ENCODE measurements at regions not wholly inside any gene's neighbourhood (a gene's known extent, or its start where the extent isn't known, plus 50 kb on each side); places are given as distances from the start of the nearest gene placed in this dataset.

DNA sequence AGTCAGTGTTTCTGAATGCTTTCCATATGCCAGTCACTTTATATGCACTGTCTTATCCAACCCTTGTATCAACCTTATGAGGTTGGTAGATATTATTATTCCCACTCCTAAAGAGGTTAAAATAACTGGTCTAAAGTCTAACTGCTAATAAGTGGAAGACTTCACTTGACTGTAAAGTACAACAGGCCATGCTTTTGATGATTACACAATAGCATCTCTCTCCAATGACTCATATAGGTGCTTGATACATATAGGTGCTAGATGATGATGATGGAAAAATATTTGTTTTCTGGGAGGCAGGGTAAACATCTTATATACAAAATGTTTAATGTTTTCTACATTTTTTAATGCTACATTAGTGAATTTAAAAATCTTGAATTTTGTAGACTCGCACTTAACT is 75.9 kb upstream of the NR3C1 start:
- no peaks in the 10 kb centered on the region for H3K4me1 Mint-ChIP-seq
- ATAC-seq = no peak
- no peaks in the 10 kb centered on the region for H3K36me3 Mint-ChIP-seq

DNA sequence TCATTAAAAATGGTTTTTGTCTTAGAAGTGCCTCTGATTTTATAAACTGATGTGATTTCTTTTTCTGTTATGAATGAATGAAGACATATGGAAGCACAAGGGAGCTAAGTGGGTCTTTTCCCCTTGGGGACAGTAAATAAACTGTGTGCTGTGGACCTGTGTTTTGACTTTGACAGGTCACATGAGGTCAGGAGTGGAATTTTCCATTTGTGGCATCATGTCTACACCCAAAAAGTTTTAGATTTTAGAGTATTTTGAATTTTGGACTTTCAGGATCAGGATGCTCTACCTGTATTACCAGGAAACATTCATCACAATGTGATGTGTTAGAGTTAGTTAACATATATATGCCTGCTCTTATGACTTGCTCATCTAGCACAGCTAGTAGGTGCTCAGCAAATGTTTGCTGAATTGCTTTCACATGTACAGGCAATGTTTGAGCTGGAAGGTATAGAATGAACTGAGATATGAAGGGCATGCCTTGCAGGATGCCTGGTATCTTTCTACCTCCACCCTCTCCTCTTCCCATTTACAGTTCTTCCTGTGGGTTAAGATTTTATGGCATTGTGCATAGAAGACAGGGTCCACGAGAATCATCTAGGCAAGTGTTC is 73.2 kb upstream of the NR3C1 start:
- no peaks in the 10 kb centered on the region for H3K27me3 Mint-ChIP-seq
- H3K36me3 Mint-ChIP-seq = no peaks in the 10 kb centered on the region
- ATAC-seq = no peak

More for the DNA sequence above, 75.9 kb upstream of the NR3C1 start:
- Mint-ChIP-seq H3K9me3 (peaks cover 2% of the 10 kb centered on the region), H3K27ac (no peak overlapping the region), H3K27me3 (peaks cover 11% of the 10 kb centered on the region), H3K4me3 (no peak overlapping the region)

DNA sequence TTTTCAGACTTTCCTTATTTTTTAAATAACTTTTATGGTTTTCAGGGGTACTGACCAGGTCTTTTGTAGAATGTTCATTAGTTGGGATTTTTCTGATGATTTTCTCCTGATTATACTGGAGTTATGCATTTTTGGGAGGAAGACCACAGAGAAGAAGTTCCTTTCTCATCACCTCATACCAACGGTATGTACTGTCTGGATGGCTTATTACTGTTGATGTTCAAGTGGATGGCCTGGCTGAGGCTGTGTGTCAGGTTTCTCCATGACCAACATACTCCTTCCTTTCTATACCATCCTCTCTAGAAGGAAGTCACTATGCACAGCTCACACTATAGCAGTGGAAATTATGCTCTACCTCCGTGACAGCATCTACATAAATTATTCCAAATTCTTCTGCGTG is 71.1 kb upstream of the NR3C1 start:
- H3K36me3 Mint-ChIP-seq = no peaks in the 10 kb centered on the region
- no peak overlapping the region for H3K27ac Mint-ChIP-seq
- no peaks in the 10 kb centered on the region for H3K4me1 Mint-ChIP-seq
- no peak overlapping the region for H3K4me3 Mint-ChIP-seq
- ATAC-seq = no peak
- no peaks in the 10 kb centered on the region for H3K27me3 Mint-ChIP-seq
- peaks cover 2% of the 10 kb centered on the region for H3K9me3 Mint-ChIP-seq

More for the DNA sequence above, 73.2 kb upstream of the NR3C1 start:
- Mint-ChIP-seq H3K4me1 (no peaks in the 10 kb centered on the region), H3K4me3 (no peak overlapping the region), H3K9me3 (peaks cover 2% of the 10 kb centered on the region), H3K27ac (no peak overlapping the region)

GRCh38 chr5:143473481-143473880 is 70.0 kb upstream of the NR3C1 start:
- Mint-ChIP-seq H3K9me3 (peaks cover 2% of the 10 kb centered on the region), H3K27ac (no peak overlapping the region), H3K4me3 (no peak overlapping the region), H3K4me1 (no peaks in the 10 kb centered on the region), H3K27me3 (no peaks in the 10 kb centered on the region), H3K36me3 (no peaks in the 10 kb centered on the region)
- no peak for ATAC-seq

DNA sequence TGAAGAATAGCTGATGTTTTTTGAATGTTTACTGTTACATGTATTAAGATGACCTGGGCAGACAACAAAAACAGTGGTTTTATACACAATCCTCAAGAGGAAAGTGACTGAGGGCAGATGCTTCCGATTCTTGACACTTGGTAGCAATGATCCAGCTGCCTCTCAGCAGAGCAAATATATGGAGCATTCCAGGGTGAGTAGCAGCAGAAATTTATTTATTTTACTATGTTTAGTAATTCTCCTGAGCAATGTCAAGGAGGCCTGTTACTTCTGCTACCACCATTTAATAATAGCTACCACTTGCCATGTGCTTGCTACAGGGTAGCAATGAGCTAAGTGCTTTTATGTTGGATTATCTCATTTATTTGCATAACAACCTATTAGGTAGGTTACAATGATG is 69.1 kb upstream of the NR3C1 start:
- Mint-ChIP-seq H3K36me3 (no peaks in the 10 kb centered on the region), H3K27me3 (no peaks in the 10 kb centered on the region), H3K4me1 (no peaks in the 10 kb centered on the region), H3K27ac (no peak overlapping the region), H3K9me3 (no peaks in the 10 kb centered on the region), H3K4me3 (no peak overlapping the region)
- ATAC-seq = no peak

GRCh38 chr5:143471666-143472464 is 68.4 kb upstream of the NR3C1 start:
- H3K27ac Mint-ChIP-seq = no peak overlapping the region
- H3K27me3 Mint-ChIP-seq = no peaks in the 10 kb centered on the region
- H3K4me1 Mint-ChIP-seq = no peaks in the 10 kb centered on the region
- H3K36me3 Mint-ChIP-seq = no peaks in the 10 kb centered on the region
- H3K9me3 Mint-ChIP-seq = no peaks in the 10 kb centered on the region
- ATAC-seq = no peak
- no peak overlapping the region for H3K4me3 Mint-ChIP-seq

GRCh38 chr5:143471041-143471509 is 67.6 kb upstream of the NR3C1 start:
- ATAC-seq = no peak
- no peaks in the 10 kb centered on the region for H3K4me1 Mint-ChIP-seq

GRCh38 chr5:143470120-143470519 is 66.6 kb upstream of the NR3C1 start:
- H3K27me3 Mint-ChIP-seq = no peaks in the 10 kb centered on the region
- no peak overlapping the region for H3K27ac Mint-ChIP-seq
- no peak overlapping the region for H3K4me3 Mint-ChIP-seq
- H3K4me1 Mint-ChIP-seq = no peaks in the 10 kb centered on the region
- no peaks in the 10 kb centered on the region for H3K9me3 Mint-ChIP-seq
- H3K36me3 Mint-ChIP-seq = no peaks in the 10 kb centered on the region
- ATAC-seq = no peak

More at GRCh38 chr5:143471041-143471509, 67.6 kb upstream of the NR3C1 start:
- Mint-ChIP-seq H3K9me3 (no peaks in the 10 kb centered on the region), H3K36me3 (no peaks in the 10 kb centered on the region), H3K27ac (no peak overlapping the region), H3K4me3 (no peak overlapping the region), H3K27me3 (no peaks in the 10 kb centered on the region)

- H3K4me1 Mint-ChIP-seq = no peaks in the 10 kb centered on the region
- H3K4me3 Mint-ChIP-seq = no peak overlapping the region
- H3K9me3 Mint-ChIP-seq = no peaks in the 10 kb centered on the region
- no peaks in the 10 kb centered on the region for H3K36me3 Mint-ChIP-seq
- no peak for ATAC-seq
- H3K27me3 Mint-ChIP-seq = no peaks in the 10 kb centered on the region
- H3K27ac Mint-ChIP-seq = no peak overlapping the region
Measured at GRCh38 chr5:143469125-143469524, 65.6 kb upstream of the NR3C1 start.

DNA sequence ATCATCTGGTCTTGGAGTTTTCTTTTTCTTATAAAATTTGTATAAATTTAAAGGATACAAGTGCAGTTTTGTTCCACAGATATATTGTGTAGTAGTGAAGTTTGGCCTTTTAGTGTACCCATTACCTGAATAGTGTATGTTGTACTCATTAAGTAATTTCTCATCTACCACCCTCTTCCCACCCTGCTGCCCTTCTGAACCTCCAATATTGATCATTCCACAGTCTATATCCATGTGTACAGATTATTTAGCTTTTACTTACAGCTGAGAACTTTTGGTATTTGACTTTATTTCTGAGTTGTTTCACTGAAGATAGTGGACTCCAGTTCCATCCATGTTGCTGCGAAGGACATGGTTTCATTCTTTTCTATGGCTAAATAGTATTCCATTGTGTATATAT is 63.1 kb upstream of the NR3C1 start:
- Mint-ChIP-seq H3K9me3 (no peaks in the 10 kb centered on the region), H3K27ac (no peak overlapping the region), H3K4me3 (no peak overlapping the region), H3K4me1 (no peaks in the 10 kb centered on the region), H3K36me3 (no peaks in the 10 kb centered on the region), H3K27me3 (no peaks in the 10 kb centered on the region)
- ATAC-seq = no peak

DNA sequence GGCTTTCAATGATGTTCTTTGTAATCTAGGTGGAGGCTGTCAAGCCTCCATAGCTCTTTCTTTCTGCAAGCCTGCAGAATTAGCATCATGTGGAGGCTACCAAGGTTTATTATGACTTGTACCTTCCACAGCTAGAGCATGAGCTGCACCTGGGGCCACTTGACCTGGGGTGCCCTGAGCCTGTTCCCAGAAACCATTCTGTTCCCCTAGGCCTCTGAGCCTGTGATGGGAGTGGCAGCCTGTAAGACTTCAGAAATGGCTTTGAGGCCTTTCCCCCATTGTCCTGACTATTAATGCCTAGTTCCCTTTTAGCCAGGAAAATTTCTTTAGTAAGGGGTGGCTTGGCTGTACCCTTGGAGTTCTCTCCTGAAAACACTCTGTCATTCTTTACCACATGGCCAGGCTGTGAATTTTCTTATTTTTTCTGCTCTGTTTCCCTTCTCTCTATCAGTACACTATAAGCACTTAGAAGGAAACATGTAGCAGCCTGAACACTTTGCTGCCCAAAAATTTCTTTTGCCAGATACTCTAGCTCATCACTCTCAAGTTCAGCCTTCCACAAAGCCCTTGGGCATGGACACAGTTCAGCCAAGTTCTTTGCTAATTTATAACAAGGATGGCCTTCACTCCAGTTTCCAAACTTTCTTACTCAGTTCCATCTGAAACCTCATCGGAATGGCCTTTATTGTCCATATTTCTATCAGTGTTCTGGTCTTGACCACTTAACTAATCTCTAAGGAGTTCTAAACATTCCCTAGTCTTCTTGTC is 61.4 kb upstream of the NR3C1 start:
- ATAC-seq = no peak
- H3K4me1 Mint-ChIP-seq = no peaks in the 10 kb centered on the region
- no peak overlapping the region for H3K4me3 Mint-ChIP-seq
- no peaks in the 10 kb centered on the region for H3K27me3 Mint-ChIP-seq
- no peak overlapping the region for H3K27ac Mint-ChIP-seq
- no peaks in the 10 kb centered on the region for H3K9me3 Mint-ChIP-seq
- no peaks in the 10 kb centered on the region for H3K36me3 Mint-ChIP-seq

- H3K4me3 Mint-ChIP-seq = no peak overlapping the region
- H3K27ac Mint-ChIP-seq = no peak overlapping the region
- no peak for ATAC-seq
- no peaks in the 10 kb centered on the region for H3K9me3 Mint-ChIP-seq
- no peaks in the 10 kb centered on the region for H3K27me3 Mint-ChIP-seq
- no peaks in the 10 kb centered on the region for H3K36me3 Mint-ChIP-seq
- no peaks in the 10 kb centered on the region for H3K4me1 Mint-ChIP-seq
Measured at GRCh38 chr5:143462431-143462830, 58.9 kb upstream of the NR3C1 start.

GRCh38 chr5:143459433-143459832 is 55.9 kb upstream of the NR3C1 start:
- no peaks in the 10 kb centered on the region for H3K9me3 Mint-ChIP-seq
- H3K4me3 Mint-ChIP-seq = no peak overlapping the region
- H3K27me3 Mint-ChIP-seq = no peaks in the 10 kb centered on the region
- no peak for ATAC-seq
- peaks cover 7% of the 10 kb centered on the region for H3K4me1 Mint-ChIP-seq
- no peaks in the 10 kb centered on the region for H3K36me3 Mint-ChIP-seq
- H3K27ac Mint-ChIP-seq = no peak overlapping the region

DNA sequence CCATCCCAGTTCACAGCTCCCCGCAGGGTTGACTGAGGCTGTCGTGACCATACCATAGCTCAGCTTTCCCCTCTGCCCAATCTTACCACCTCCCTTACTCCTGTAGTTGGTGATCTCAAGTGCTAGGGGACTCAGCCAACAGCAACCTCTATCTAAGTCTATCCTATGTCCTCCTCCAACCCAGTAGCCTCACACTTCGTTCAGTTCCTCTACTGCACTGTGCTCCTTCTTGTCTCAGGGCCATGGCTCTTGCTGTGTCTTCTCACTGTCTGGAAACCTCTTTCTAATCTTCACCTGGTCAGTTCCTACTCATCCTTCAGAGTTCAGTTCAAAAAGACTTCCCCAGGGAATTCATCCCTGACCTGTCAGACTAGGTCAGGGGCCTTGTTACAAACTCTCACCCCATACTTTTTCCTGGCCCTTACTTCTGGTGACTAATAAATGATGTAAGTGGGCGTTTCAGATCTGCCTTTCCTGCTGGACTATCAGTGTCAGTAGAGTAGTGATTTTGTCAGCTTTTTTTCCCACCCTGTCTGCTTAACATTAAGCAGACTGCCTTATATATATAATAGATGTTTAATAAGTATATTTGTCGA is 53.6 kb upstream of the NR3C1 start:
- no peaks in the 10 kb centered on the region for H3K36me3 Mint-ChIP-seq
- ATAC-seq = peak; percentile 27
- H3K9me3 Mint-ChIP-seq = peaks cover 3% of the 10 kb centered on the region
- H3K4me1 Mint-ChIP-seq = peaks cover 17% of the 10 kb centered on the region
- H3K4me3 Mint-ChIP-seq = no peak overlapping the region
- no peak overlapping the region for H3K27ac Mint-ChIP-seq
- H3K27me3 Mint-ChIP-seq = no peaks in the 10 kb centered on the region

DNA sequence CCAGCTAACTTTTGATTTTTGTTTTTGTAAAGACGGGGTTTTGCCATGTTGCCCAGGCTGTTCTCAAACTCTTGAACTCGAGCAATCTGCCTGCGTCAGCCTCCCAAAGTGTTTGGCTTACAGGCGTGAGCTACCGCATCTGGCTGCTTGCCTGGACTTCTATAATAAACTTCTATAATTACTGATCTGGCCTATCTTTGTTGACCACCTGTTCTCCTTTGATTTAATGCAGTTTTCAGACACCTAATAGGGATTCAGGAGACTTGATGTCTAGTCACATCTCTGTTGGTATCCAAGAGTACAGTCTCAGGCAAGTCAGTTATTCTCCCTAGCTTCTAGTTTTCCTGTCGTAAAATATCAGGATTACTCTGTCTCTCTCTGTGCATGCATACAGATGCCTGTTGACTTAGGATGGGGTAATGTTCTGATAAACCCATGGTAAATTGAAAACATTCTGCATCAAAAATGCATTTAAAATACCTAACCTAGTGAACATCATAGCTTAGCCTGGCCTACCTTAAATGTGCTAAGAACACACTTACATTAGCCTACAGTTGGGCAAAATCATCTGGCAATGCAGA is 51.5 kb upstream of the NR3C1 start:
- no peaks in the 10 kb centered on the region for H3K27me3 Mint-ChIP-seq
- H3K9me3 Mint-ChIP-seq = peaks cover 3% of the 10 kb centered on the region
- H3K4me3 Mint-ChIP-seq = no peak overlapping the region
- no peaks in the 10 kb centered on the region for H3K36me3 Mint-ChIP-seq
- H3K4me1 Mint-ChIP-seq = peaks cover 17% of the 10 kb centered on the region
- H3K27ac Mint-ChIP-seq = no peak overlapping the region
- ATAC-seq = no peak

Data from stimulated activated memory B cell treated with anti-CD40 and anti-IgM and Interleukin-4, amounts not matched to agents 10 μg/mL and 1 μg/mL and 100 μg/mL, for 72 hours (primary cell).